ENCODE measurements at regions not wholly inside any gene's neighbourhood (a gene's known extent, or its start where the extent isn't known, plus 50 kb on each side); places are given as distances from the start of the nearest gene placed in this dataset.

- FAIRE-seq = no peak
- DNase-seq (ENCODE audit: insufficient read length, low spot score) = no peak
These were observed 55.1 kb downstream of the KIF4B start for GRCh38 chr5:155068616-155069100.

GRCh38 chr5:155069961-155070360 lies 56.4 kb downstream of the KIF4B start:
- DNase-seq (ENCODE audit: insufficient read length, low spot score) = no peak
- no peak for FAIRE-seq

GRCh38 chr5:155070781-155071180 lies 57.2 kb downstream of the KIF4B start:
- DNase-seq (ENCODE audit: insufficient read length, low spot score) (no peak), FAIRE-seq (no peak)

- no peak for DNase-seq (ENCODE audit: insufficient read length, low spot score)
- no peak for FAIRE-seq
These were observed 62.8 kb downstream of the KIF4B start for GRCh38 chr5:155076379-155076778.

- no peak for FAIRE-seq
- no peak for DNase-seq (ENCODE audit: insufficient read length, low spot score)
These were observed 66.1 kb downstream of the KIF4B start for GRCh38 chr5:155079698-155080097.

GRCh38 chr5:155080721-155081120 lies 67.2 kb downstream of the KIF4B start:
- DNase-seq (ENCODE audit: insufficient read length, low spot score) (no peak), FAIRE-seq (no peak)

GRCh38 chr5:155081618-155082017 lies 68.1 kb downstream of the KIF4B start:
- FAIRE-seq = no peak
- DNase-seq (ENCODE audit: insufficient read length, low spot score) = no peak

- DNase-seq (ENCODE audit: insufficient read length, low spot score) = no peak
- no peak for FAIRE-seq
These were observed 68.8 kb downstream of the KIF4B start for GRCh38 chr5:155082401-155082800.

- FAIRE-seq (no peak), DNase-seq (ENCODE audit: insufficient read length, low spot score) (no peak)
These were observed 71.9 kb downstream of the KIF4B start for GRCh38 chr5:155085282-155085989.

- DNase-seq (ENCODE audit: insufficient read length, low spot score) (no peak), FAIRE-seq (no peak)
These were observed 73.5 kb downstream of the KIF4B start for GRCh38 chr5:155087036-155087435.

GRCh38 chr5:155088811-155089210 lies 75.3 kb downstream of the KIF4B start:
- FAIRE-seq = no peak
- no peak for DNase-seq (ENCODE audit: insufficient read length, low spot score)

GRCh38 chr5:155089643-155090042 lies 76.1 kb downstream of the KIF4B start:
- DNase-seq (ENCODE audit: insufficient read length, low spot score) = no peak
- no peak for FAIRE-seq

GRCh38 chr5:155091063-155091648 lies 77.6 kb downstream of the KIF4B start:
- DNase-seq (ENCODE audit: insufficient read length, low spot score) = no peak
- no peak for FAIRE-seq

GRCh38 chr5:155091768-155092717 lies 78.5 kb downstream of the KIF4B start:
- FAIRE-seq (no peak), DNase-seq (ENCODE audit: insufficient read length, low spot score) (no peak)

GRCh38 chr5:155094455-155094854 lies 80.9 kb downstream of the KIF4B start:
- no peak for DNase-seq (ENCODE audit: insufficient read length, low spot score)
- no peak for FAIRE-seq

GRCh38 chr5:155097995-155098394 lies 84.4 kb downstream of the KIF4B start:
- DNase-seq (ENCODE audit: insufficient read length, low spot score) (no peak), FAIRE-seq (no peak)

GRCh38 chr5:155098433-155098832 lies 84.9 kb downstream of the KIF4B start:
- FAIRE-seq (no peak), DNase-seq (ENCODE audit: insufficient read length, low spot score) (no peak)

GRCh38 chr5:155101697-155102096 lies 88.1 kb downstream of the KIF4B start:
- DNase-seq (ENCODE audit: insufficient read length, low spot score) (no peak), FAIRE-seq (no peak)

GRCh38 chr5:155103146-155103545 lies 89.6 kb downstream of the KIF4B start:
- no peak for DNase-seq (ENCODE audit: insufficient read length, low spot score)
- no peak for FAIRE-seq

- FAIRE-seq (no peak), DNase-seq (ENCODE audit: insufficient read length, low spot score) (no peak)
These were observed 90.9 kb downstream of the KIF4B start for GRCh38 chr5:155104441-155104840.

GRCh38 chr5:155106221-155106620 lies 92.7 kb downstream of the KIF4B start:
- FAIRE-seq = no peak
- DNase-seq (ENCODE audit: insufficient read length, low spot score) = no peak

All from GM19239 (cell line).